HCT116 (cell line): ENCODE measurements at regions not wholly inside any gene's neighbourhood (a gene's known extent, or its start where the extent isn't known, plus 50 kb on each side); places are given as distances from the start of the nearest gene placed in this dataset.

ENCODE experiments used
- ATAC-seq: fragments of 200-7000 bp; cut with Tn5 transposase; 2 replicates; pipeline ENCODE4 v1.9.1; 2020; ENCODE audit warnings: mild to moderate bottlenecking, moderate library complexity
- BruUV-seq: library from RNA; stranded (reverse); fragments of 400-500 nt; replicated peaks from 2 replicates; lab custom pipeline; 2021; lab: Mats Ljungman, UMichigan
- CTCF ChIA-PET: fragments of 300-600 bp; sonication (Branson Sonifier 250); formaldehyde crosslinking; loops from one replicate; lab custom pipeline; 2021; ENCODE audit warnings: antibody characterized with exemption; lab: Charles Lee
- POLR2A ChIA-PET: fragments of 300-600, 350-600 bp; sonication (Branson Sonifier 250); formaldehyde crosslinking; loops from one replicate; lab custom pipeline; 2021; ENCODE audit warnings: antibody characterized with exemption; lab: Charles Lee
- RAD21 ChIA-PET, 2 experiments: fragments of 300-600 bp; sonication (Branson Sonifier 250); formaldehyde crosslinking; loops; one replicate each; lab custom pipeline; 2023; ENCODE audit warnings: low total read pairs in 2 of 2; ENCODE audit not compliant: uncharacterized antibody in 2 of 2, unreplicated experiment in 2 of 2, low non-redundant PET in 1 of 2; lab: Charles Lee
- DNase-seq: peaks from one replicate; pipeline ENCODE4 v3.0.0-alpha.2; 2010; ENCODE audit warnings: low read depth, low spot score
- H2AFZ ChIP-seq: fragments of 200-600 bp; shearing (Covaris generic), sonication (generic); 2 replicates; pipeline ENCODE4 v1.6.1; 2017; ENCODE audit warnings: low read depth, mixed run types, mixed read lengths, antibody characterized with exemption, low read length; ENCODE audit not compliant: poor library complexity, severe bottlenecking
- H3K27ac ChIP-seq: 2 replicates; pipeline ENCODE4 v1.5.1; 2012; ENCODE audit warnings: low read depth, low read length
- H3K27me3 ChIP-seq: fragments of 200-600 bp; sonication (generic); 2 replicates; pipeline ENCODE4 v1.6.1; 2016; ENCODE audit warnings: mixed run types, low read length, mixed read lengths; ENCODE audit not compliant: insufficient read depth
- H3K36me3 ChIP-seq, 2 experiments: fragments of 200-500 bp in 1 of 2; fragments of 200-600 bp in 1 of 2; sonication (Bioruptor generic) in 1 of 2; sonication (generic) in 1 of 2; 2 replicates each; pipeline versions ENCODE4 v1.5.1 to v1.6.1; 2014 to 2016; ENCODE audit warnings: low read length in 2 of 2, inconsistent platforms in 1 of 2, mixed read lengths in 1 of 2, mixed run types in 1 of 2; ENCODE audit not compliant: insufficient read depth in 2 of 2, control insufficient read depth in 1 of 2
- H3K4me1 ChIP-seq, 2 experiments: fragments of 200-600 bp in 1 of 2; sonication (generic) in 1 of 2; 2 replicates each; pipeline versions ENCODE4 v1.5.1 to v1.6.1; 2012 to 2017; ENCODE audit warnings: low read length in 2 of 2, inconsistent platforms in 1 of 2, mild to moderate bottlenecking in 1 of 2, mixed read lengths in 1 of 2, mixed run types in 1 of 2, moderate library complexity in 1 of 2; ENCODE audit not compliant: insufficient read depth in 2 of 2, control insufficient read depth in 1 of 2
- H3K4me2 ChIP-seq: fragments of 200-600 bp; sonication (generic); 2 replicates; pipeline ENCODE4 v1.6.1; 2017; ENCODE audit warnings: mixed run types, low read length, mixed read lengths
- H3K4me3 ChIP-seq, 2 experiments: fragments of 200-600 bp in 1 of 2; sonication (generic) in 1 of 2; replicated peaks in 1 of 2; 2 replicates each; pipeline ENCODE4 v1.5.1; 2011 to 2016; ENCODE audit warnings: low read length in 2 of 2, control low read depth in 1 of 2, low read depth in 1 of 2, mild to moderate bottlenecking in 1 of 2, mixed read lengths in 1 of 2, mixed run types in 1 of 2
- H3K79me2 ChIP-seq: fragments of 200-600 bp; sonication (generic); 2 replicates; pipeline ENCODE4 v1.6.1; 2017; ENCODE audit warnings: mild to moderate bottlenecking, mixed run types, low read length, moderate library complexity, mixed read lengths; ENCODE audit not compliant: insufficient read depth
- H3K9ac ChIP-seq: fragments of 200-600 bp; sonication (generic); 2 replicates; pipeline ENCODE4 v1.6.1; 2016; ENCODE audit warnings: low read length, mixed read lengths
- H3K9me2 ChIP-seq: fragments of 200-600 bp; sonication (generic), shearing (Covaris generic); 2 replicates; pipeline ENCODE4 v1.6.1; 2017; ENCODE audit warnings: mixed run types, mild to moderate bottlenecking, moderate library complexity; ENCODE audit not compliant: insufficient read depth
- H3K9me3 ChIP-seq, 2 experiments: fragments of 200-500 bp in 1 of 2; fragments of 200-600 bp in 1 of 2; sonication (Bioruptor generic) in 1 of 2; sonication (generic) in 1 of 2; 2 replicates each; pipeline ENCODE4 v1.6.1; 2014 to 2017; ENCODE audit warnings: low read length in 2 of 2, mixed read lengths in 2 of 2, inconsistent platforms in 1 of 2, low read depth in 1 of 2, mild to moderate bottlenecking in 1 of 2, mixed run types in 1 of 2, moderate library complexity in 1 of 2; ENCODE audit not compliant: control insufficient read depth in 1 of 2, insufficient read depth in 1 of 2
- H4K20me1 ChIP-seq: fragments of 200-600 bp; sonication (generic), shearing (Covaris generic); 2 replicates; pipeline ENCODE4 v1.6.1; 2017; ENCODE audit warnings: mixed run types, mild to moderate bottlenecking, moderate library complexity; ENCODE audit not compliant: insufficient read depth
- ATF3 ChIP-seq: IDR thresholded peaks from 2 replicates; pipeline ENCODE4 v1.6.1; 2012
- EGR1 ChIP-seq: IDR thresholded peaks from 2 replicates; pipeline ENCODE4 v1.6.1; 2012; ENCODE audit warnings: low read depth
- ELF1 ChIP-seq: IDR thresholded peaks from 2 replicates; pipeline ENCODE4 v1.6.1; 2012; ENCODE audit warnings: low read depth, borderline replicate concordance
- EZH2phosphoT487 ChIP-seq: fragments of 200-600 bp; IDR thresholded peaks from 2 replicates; pipeline ENCODE4 v1.6.1; 2018; ENCODE audit warnings: antibody characterized with exemption, borderline replicate concordance
- JUND ChIP-seq: IDR thresholded peaks from 2 replicates; pipeline ENCODE4 v1.6.1; 2012
- POLR2AphosphoS5 ChIP-seq: IDR thresholded peaks from 2 replicates; pipeline ENCODE4 v1.6.1; 2011; ENCODE audit warnings: mild to moderate bottlenecking, low read depth, low read length, moderate library complexity
- RAD21 ChIP-seq: IDR thresholded peaks from 2 replicates; pipeline ENCODE4 v1.6.1; 2012; ENCODE audit warnings: low read depth, mild to moderate bottlenecking
- TCF7L2 ChIP-seq: IDR thresholded peaks from 2 replicates; pipeline ENCODE4 v1.7.0; 2011; ENCODE audit warnings: borderline replicate concordance, inconsistent platforms; ENCODE audit not compliant: insufficient read depth, insufficient read length; ENCODE audit errors: extremely low read depth
- ZFX ChIP-seq: fragments of 450-650 bp; IDR thresholded peaks from 2 replicates; pipeline ENCODE4 v1.6.1; 2017
- intact Hi-C: fragments of 100-400 bp; cut with micrococcal nuclease; formaldehyde crosslinking; loops from 2 replicates; pipeline ENCODE4 v1.10.0; 2022

- Histone ChIP-seq H3K9me2 (no peaks in the 10 kb centered on the region), H4K20me1 (no peaks in the 10 kb centered on the region), H3K4me3 (no peak overlapping the region), H3K9ac (no peak overlapping the region), H3K4me1 (no peaks in the 10 kb centered on the region), H3K79me2 (no peaks in the 10 kb centered on the region), H3K9me3 (no peaks in the 10 kb centered on the region), H3K27ac (no peak overlapping the region), H3K36me3 (no peaks in the 10 kb centered on the region), H2AFZ (no peak overlapping the region), H3K4me2 (no peak overlapping the region), H3K27me3 (no peaks in the 10 kb centered on the region)
- no TSS peak for BruUV-seq
- CTCF ChIA-PET, result no interaction called here
- intact Hi-C loops, result no loop called here
- DNase-seq, result no peak
- RAD21 ChIA-PET, result no interaction called here
- no peak for ATAC-seq
- POLR2A ChIA-PET, result no interaction called here
- TF ChIP-seq JUND, result no peak
- no peak for TF ChIP-seq RAD21
Measured at GRCh38 chr10:33774857-33775256, 440.4 kb upstream of the NRP1 start.

- no peaks in the 10 kb centered on the region for H3K4me1 ChIP-seq
- H3K9ac ChIP-seq, result no peak overlapping the region
- no peak overlapping the region for H3K4me2 ChIP-seq
- RAD21 ChIA-PET, result no interaction called here
- CTCF ChIA-PET, result interaction anchor here (0.5 kb wide), 1 partner anchor 439 kb away, joined by 3 read pairs; the partner anchor contains the start of gene NRP1
- ATAC-seq, result peak; percentile 49; the same call in 1 of the 2 replicates
- no peak overlapping the region for H3K27ac ChIP-seq
- intact Hi-C loops, result no loop called here
- no peaks in the 10 kb centered on the region for H3K79me2 ChIP-seq
- no peaks in the 10 kb centered on the region for H3K9me3 ChIP-seq
- no peak for TF ChIP-seq ZFX
- no peak for TF ChIP-seq POLR2AphosphoS5
- TF ChIP-seq ATF3, result no peak
- no peak for TF ChIP-seq EGR1
- no peak for TF ChIP-seq TCF7L2
- TF ChIP-seq JUND, result no peak
- TF ChIP-seq EZH2phosphoT487, result no peak
- no peak for TF ChIP-seq ELF1
- H2AFZ ChIP-seq, result no peak overlapping the region
- BruUV-seq, result no TSS peak
- H3K9me2 ChIP-seq, result no peaks in the 10 kb centered on the region
- POLR2A ChIA-PET, result no interaction called here
- no peak for DNase-seq
- H4K20me1 ChIP-seq, result no peaks in the 10 kb centered on the region
- H3K36me3 ChIP-seq, result no peaks in the 10 kb centered on the region
- H3K4me3 ChIP-seq, result no peak overlapping the region
- H3K27me3 ChIP-seq, result no peaks in the 10 kb centered on the region
Measured at GRCh38 chr10:33773886-33774480, 439.5 kb upstream of the NRP1 start.
